ENCODE measurements at regions not wholly inside any gene's neighbourhood (a gene's known extent, or its start where the extent isn't known, plus 50 kb on each side); places are given as distances from the start of the nearest gene placed in this dataset.

- Mint-ChIP-seq H3K27me3 (no peaks in the 10 kb centered on the region), H3K36me3 (ENCODE audit: low read depth) (no peaks in the 10 kb centered on the region), H3K4me3 (no peak overlapping the region), H3K4me1 (ENCODE audit: low read depth) (no peaks in the 10 kb centered on the region), H3K9me3 (no peaks in the 10 kb centered on the region), H3K27ac (no peak overlapping the region)
- DNase-seq (no peak), ATAC-seq (ENCODE audit: poor library complexity) (no peak)
- Histone ChIP-seq H3K4me1 (ENCODE audit: insufficient read depth, low read length) (no peaks in the 10 kb centered on the region), H3K4me3 (ENCODE audit: low read length) (no peak overlapping the region), H3K36me3 (ENCODE audit: insufficient read depth, low read length) (no peaks in the 10 kb centered on the region), H3K9me3 (ENCODE audit: control insufficient read depth in 1 of 2, insufficient read depth in 1 of 2, low read length in 2 of 2) (no peaks in the 10 kb centered on the region), H3K27ac (ENCODE audit: low read depth in 1 of 2, low read length in 2 of 2) (no peak overlapping the region), H3K27me3 (ENCODE audit: control insufficient read depth in 1 of 2, insufficient read depth in 2 of 2, low read length in 2 of 2) (no peaks in the 10 kb centered on the region)
- no peak for TF ChIP-seq CTCF (IDR thresholded peaks at IDR 0.05)
- ChIA-PET CTCF (no interaction called here), POLR2A (no interaction called here)
- intact Hi-C loops (cut with DNase I, micrococcal nuclease) = loop anchor here in 1 of 2 experiments (10.0 kb wide), 1 partner anchor 45 kb away; no protein-coding TSS in a partner anchor
Observed at GRCh38 chr1:203569490-203570318, 56.9 kb upstream of the ATP2B4 start.

GRCh38 chr1:203570805-203571204, 55.8 kb upstream of the ATP2B4 start:
- no peaks in the 10 kb centered on the region for H3K9me3 ChIP-seq (ENCODE audit: control insufficient read depth in 1 of 2, insufficient read depth in 1 of 2, low read length in 2 of 2)
- CTCF ChIA-PET = no interaction called here
- H3K27me3 ChIP-seq (ENCODE audit: control insufficient read depth in 1 of 2, insufficient read depth in 2 of 2, low read length in 2 of 2) = no peaks in the 10 kb centered on the region
- intact Hi-C loops (cut with DNase I, micrococcal nuclease) = loop anchor here in 1 of 2 experiments (10.0 kb wide), 1 partner anchor 46 kb away; no protein-coding TSS in a partner anchor
- H3K4me3 Mint-ChIP-seq = no peak overlapping the region
- H3K4me1 ChIP-seq (ENCODE audit: insufficient read depth, low read length) = no peaks in the 10 kb centered on the region
- ATAC-seq (ENCODE audit: poor library complexity) = no peak
- H3K4me1 Mint-ChIP-seq (ENCODE audit: low read depth) = no peaks in the 10 kb centered on the region
- no peak for TF ChIP-seq CTCF (IDR thresholded peaks at IDR 0.05)
- POLR2A ChIA-PET = no interaction called here
- no peaks in the 10 kb centered on the region for H3K27me3 Mint-ChIP-seq
- H3K9me3 Mint-ChIP-seq = no peaks in the 10 kb centered on the region
- no peaks in the 10 kb centered on the region for H3K36me3 Mint-ChIP-seq (ENCODE audit: low read depth)
- no peak overlapping the region for H3K4me3 ChIP-seq (ENCODE audit: low read length)
- no peaks in the 10 kb centered on the region for H3K36me3 ChIP-seq (ENCODE audit: insufficient read depth, low read length)
- DNase-seq = no peak
- H3K27ac Mint-ChIP-seq = no peak overlapping the region
- no peak overlapping the region for H3K27ac ChIP-seq (ENCODE audit: low read depth in 1 of 2, low read length in 2 of 2)

DNA sequence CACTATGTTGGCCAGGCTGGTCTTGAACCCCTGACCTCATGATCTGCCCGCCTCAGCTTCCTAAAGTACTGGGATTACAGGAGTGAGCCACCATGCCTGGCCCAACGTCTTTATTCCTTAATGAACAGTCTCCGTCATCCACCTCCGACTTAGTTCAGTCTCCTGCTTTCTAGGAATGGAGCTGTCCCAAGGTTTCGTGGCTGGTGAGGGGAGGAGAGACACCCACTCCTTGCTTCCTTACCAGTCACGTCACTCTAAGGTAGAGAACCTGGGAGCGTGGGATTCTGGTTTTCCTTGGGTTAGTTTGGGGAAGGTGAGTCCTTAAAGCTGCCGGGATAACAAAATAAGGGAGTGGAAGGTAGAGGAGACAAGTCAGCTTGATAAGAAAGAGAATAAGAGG, 55.0 kb upstream of the ATP2B4 start:
- Histone ChIP-seq H3K27ac (ENCODE audit: low read depth in 1 of 2, low read length in 2 of 2) (no peak overlapping the region), H3K4me1 (ENCODE audit: insufficient read depth, low read length) (no peaks in the 10 kb centered on the region), H3K9me3 (ENCODE audit: control insufficient read depth in 1 of 2, insufficient read depth in 1 of 2, low read length in 2 of 2) (no peaks in the 10 kb centered on the region), H3K4me3 (ENCODE audit: low read length) (no peak overlapping the region), H3K36me3 (ENCODE audit: insufficient read depth, low read length) (no peaks in the 10 kb centered on the region), H3K27me3 (ENCODE audit: control insufficient read depth in 1 of 2, insufficient read depth in 2 of 2, low read length in 2 of 2) (no peaks in the 10 kb centered on the region)
- ChIA-PET POLR2A (no interaction called here), CTCF (no interaction called here)
- ATAC-seq (ENCODE audit: poor library complexity) = no peak
- no peak for TF ChIP-seq CTCF (IDR thresholded peaks at IDR 0.05)
- H3K9me3 Mint-ChIP-seq = no peaks in the 10 kb centered on the region
- no peak overlapping the region for H3K4me3 Mint-ChIP-seq
- H3K4me1 Mint-ChIP-seq (ENCODE audit: low read depth) = no peaks in the 10 kb centered on the region
- H3K36me3 Mint-ChIP-seq (ENCODE audit: low read depth) = no peaks in the 10 kb centered on the region
- no peaks in the 10 kb centered on the region for H3K27me3 Mint-ChIP-seq
- DNase-seq = no peak
- intact Hi-C loops (cut with DNase I, micrococcal nuclease) = loop anchor here in 1 of 2 experiments (10.0 kb wide), 1 partner anchor 47 kb away; no protein-coding TSS in a partner anchor
- no peak overlapping the region for H3K27ac Mint-ChIP-seq
